ENCODE measurements at regions not wholly inside any gene's neighbourhood (a gene's known extent, or its start where the extent isn't known, plus 50 kb on each side); places are given as distances from the start of the nearest gene placed in this dataset.

DNA sequence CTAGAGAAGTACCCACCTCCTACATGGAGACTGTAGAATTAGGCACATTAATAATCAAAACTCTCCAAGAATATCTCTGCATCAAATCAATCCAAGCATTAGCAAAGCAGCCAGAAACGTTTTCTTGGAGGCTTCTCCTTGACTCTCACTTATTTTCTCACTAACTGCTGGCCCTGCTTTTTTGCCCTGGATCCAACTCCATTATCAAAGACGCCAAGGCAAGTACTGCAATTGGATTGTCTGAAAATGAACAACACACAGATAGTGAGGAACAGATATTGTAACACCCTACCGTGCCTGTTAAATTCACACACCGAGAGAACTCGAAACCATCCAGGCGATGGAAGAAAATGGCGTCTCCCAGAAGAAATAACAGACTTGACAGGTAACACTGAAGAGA is 256.2 kb upstream of the MDFIC2 start:
- no peak overlapping the region for H3K27ac ChIP-seq (ENCODE audit: control insufficient read depth, insufficient read depth, low read length)
- dilution Hi-C loops (cut with MboI; ENCODE audit: extremely low pct_ligation_motif_present, low sequenced_read_pairs), result no loop called here
- H3K79me2 ChIP-seq (ENCODE audit: control insufficient read depth, insufficient read depth, low read length), result no peaks in the 10 kb centered on the region
- FAIRE-seq (no peak), DNase-seq (ENCODE audit: low read depth, low spot score) (no peak)
- no peaks in the 10 kb centered on the region for H3K9me1 ChIP-seq (ENCODE audit: control insufficient read depth, extremely low read depth, insufficient read depth, low read length)
- no peaks in the 10 kb centered on the region for H3K36me3 ChIP-seq (ENCODE audit: control insufficient read depth in 2 of 2, extremely low read depth in 1 of 2, insufficient read depth in 2 of 2, low read length in 2 of 2)
- no peak overlapping the region for H3K4me3 ChIP-seq (ENCODE audit: control insufficient read depth in 2 of 3, extremely low read depth in 1 of 3, insufficient read depth in 2 of 3, low read depth in 1 of 3, low read length in 3 of 3)
- no peaks in the 10 kb centered on the region for H3K9me3 ChIP-seq (ENCODE audit: control insufficient read depth, low read depth, low read length)
- TF ChIP-seq EZH2 (IDR thresholded peaks at IDR 0.05; ENCODE audit: low read length), result no peak
- TF ChIP-seq, protein P1, sequence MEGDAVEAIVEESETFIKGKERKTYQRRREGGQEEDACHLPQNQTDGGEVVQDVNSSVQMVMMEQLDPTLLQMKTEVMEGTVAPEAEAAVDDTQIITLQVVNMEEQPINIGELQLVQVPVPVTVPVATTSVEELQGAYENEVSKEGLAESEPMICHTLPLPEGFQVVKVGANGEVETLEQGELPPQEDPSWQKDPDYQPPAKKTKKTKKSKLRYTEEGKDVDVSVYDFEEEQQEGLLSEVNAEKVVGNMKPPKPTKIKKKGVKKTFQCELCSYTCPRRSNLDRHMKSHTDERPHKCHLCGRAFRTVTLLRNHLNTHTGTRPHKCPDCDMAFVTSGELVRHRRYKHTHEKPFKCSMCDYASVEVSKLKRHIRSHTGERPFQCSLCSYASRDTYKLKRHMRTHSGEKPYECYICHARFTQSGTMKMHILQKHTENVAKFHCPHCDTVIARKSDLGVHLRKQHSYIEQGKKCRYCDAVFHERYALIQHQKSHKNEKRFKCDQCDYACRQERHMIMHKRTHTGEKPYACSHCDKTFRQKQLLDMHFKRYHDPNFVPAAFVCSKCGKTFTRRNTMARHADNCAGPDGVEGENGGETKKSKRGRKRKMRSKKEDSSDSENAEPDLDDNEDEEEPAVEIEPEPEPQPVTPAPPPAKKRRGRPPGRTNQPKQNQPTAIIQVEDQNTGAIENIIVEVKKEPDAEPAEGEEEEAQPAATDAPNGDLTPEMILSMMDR (optimal IDR thresholded peaks at IDR 0.05 in 1 of 3, IDR thresholded peaks at IDR 0.05 in 1 of 3, conservative IDR thresholded peaks at IDR 0.05 in 1 of 3; ENCODE audit: extremely low read depth in 1 of 3, insufficient read depth in 2 of 3, low read length in 3 of 3), result no peak
- H3K9ac ChIP-seq (ENCODE audit: control insufficient read depth, extremely low read depth, insufficient read depth, low read length), result no peak overlapping the region
- no peaks in the 10 kb centered on the region for H4K20me1 ChIP-seq (ENCODE audit: control insufficient read depth, extremely low read depth, insufficient read depth, low read length)
- no peaks in the 10 kb centered on the region for H3K4me1 ChIP-seq (ENCODE audit: control insufficient read depth, extremely low read depth, insufficient read depth, low read length)
- peaks cover 4% of the 10 kb centered on the region for H3K27me3 ChIP-seq (ENCODE audit: control insufficient read depth, extremely low read depth, insufficient read depth, low read length)
- no peak overlapping the region for H2AFZ ChIP-seq (ENCODE audit: control insufficient read depth, low read length)
- H3K4me2 ChIP-seq (ENCODE audit: control insufficient read depth, extremely low read depth, insufficient read depth, low read depth, low read length), result no peak overlapping the region

DNA sequence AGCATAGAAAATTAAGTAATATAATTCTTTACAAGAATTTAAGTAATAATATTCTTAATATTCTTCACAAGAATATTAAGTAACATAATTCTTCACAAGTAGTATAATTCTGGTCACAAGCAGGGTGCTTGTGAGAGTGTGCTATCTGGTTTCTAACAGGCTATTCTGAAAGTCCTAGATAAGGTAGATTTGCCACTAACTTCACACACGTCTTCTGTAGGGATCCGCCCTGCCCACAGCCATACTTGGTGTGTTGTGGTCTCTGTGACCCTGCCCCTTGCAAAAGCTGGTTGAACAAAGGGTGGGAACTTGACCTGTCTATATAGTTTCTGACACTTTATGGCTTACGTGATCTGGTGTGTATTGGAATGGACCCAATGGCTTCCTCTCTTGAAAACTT is 253.4 kb upstream of the MDFIC2 start:
- Histone ChIP-seq H3K27me3 (ENCODE audit: control insufficient read depth, extremely low read depth, insufficient read depth, low read length) (peaks cover 4% of the 10 kb centered on the region), H3K9me1 (ENCODE audit: control insufficient read depth, extremely low read depth, insufficient read depth, low read length) (no peaks in the 10 kb centered on the region), H4K20me1 (ENCODE audit: control insufficient read depth, extremely low read depth, insufficient read depth, low read length) (no peaks in the 10 kb centered on the region), H3K4me3 (ENCODE audit: control insufficient read depth in 2 of 3, extremely low read depth in 1 of 3, insufficient read depth in 2 of 3, low read depth in 1 of 3, low read length in 3 of 3) (no peak overlapping the region), H3K4me1 (ENCODE audit: control insufficient read depth, extremely low read depth, insufficient read depth, low read length) (no peaks in the 10 kb centered on the region), H3K4me2 (ENCODE audit: control insufficient read depth, extremely low read depth, insufficient read depth, low read depth, low read length) (no peak overlapping the region), H3K9me3 (ENCODE audit: control insufficient read depth, low read depth, low read length) (no peaks in the 10 kb centered on the region), H2AFZ (ENCODE audit: control insufficient read depth, low read length) (no peak overlapping the region), H3K27ac (ENCODE audit: control insufficient read depth, insufficient read depth, low read length) (no peak overlapping the region), H3K79me2 (ENCODE audit: control insufficient read depth, insufficient read depth, low read length) (no peaks in the 10 kb centered on the region), H3K9ac (ENCODE audit: control insufficient read depth, extremely low read depth, insufficient read depth, low read length) (no peak overlapping the region), H3K36me3 (ENCODE audit: control insufficient read depth in 2 of 2, extremely low read depth in 1 of 2, insufficient read depth in 2 of 2, low read length in 2 of 2) (no peaks in the 10 kb centered on the region)
- FAIRE-seq (no peak), DNase-seq (ENCODE audit: low read depth, low spot score) (no peak)
- TF ChIP-seq, protein P1 (optimal IDR thresholded peaks at IDR 0.05 in 1 of 3, IDR thresholded peaks at IDR 0.05 in 1 of 3, conservative IDR thresholded peaks at IDR 0.05 in 1 of 3; ENCODE audit: extremely low read depth in 1 of 3, insufficient read depth in 2 of 3, low read length in 3 of 3), result no peak
- no peak for TF ChIP-seq EZH2 (IDR thresholded peaks at IDR 0.05; ENCODE audit: low read length)
- dilution Hi-C loops (cut with MboI; ENCODE audit: extremely low pct_ligation_motif_present, low sequenced_read_pairs), result no loop called here
